PC-9 (cell line): ENCODE measurements at regions not wholly inside any gene's neighbourhood (a gene's known extent, or its start where the extent isn't known, plus 50 kb on each side); places are given as distances from the start of the nearest gene placed in this dataset.

Experiments used
- BruUV-seq: library from RNA; stranded (reverse); fragments of 400-500 nt; replicated peaks from 2 replicates; lab custom pipeline; 2021; lab: Mats Ljungman, UMichigan
- CTCF ChIA-PET: fragments of 300-600 bp; sonication (Branson Sonifier 250); formaldehyde crosslinking; loops from one replicate; lab custom pipeline; 2022; ENCODE audit warnings: antibody characterized with exemption; lab: Charles Lee
- POLR2A ChIA-PET: fragments of 300-600 bp; sonication (Branson Sonifier 250); formaldehyde crosslinking; loops from one replicate; lab custom pipeline; 2022; ENCODE audit warnings: antibody characterized with exemption; ENCODE audit not compliant: unreplicated experiment; lab: Charles Lee
- DNase-seq, 2 experiments: peaks; one replicate each; pipeline versions ENCODE4 v3.0.0 to v3.0.0-alpha.2; 2015 to 2022; ENCODE audit warnings: mixed read lengths in 1 of 2
- H2AFZ ChIP-seq: fragments of 200-600 bp; sonication (generic); 2 replicates; pipeline ENCODE4 v1.8.1; 2017; ENCODE audit warnings: antibody characterized with exemption
- H3F3A ChIP-seq: fragments of 200-600 bp; sonication (generic); 2 replicates; pipeline ENCODE4 v1.8.1; 2017; ENCODE audit warnings: antibody characterized with exemption, mild to moderate bottlenecking, low read depth; ENCODE audit not compliant: insufficient read depth
- H3K27ac ChIP-seq: fragments of 200-600 bp; sonication (generic); 2 replicates; pipeline ENCODE4 v1.6.1; 2016; ENCODE audit warnings: mixed run types
- H3K27me3 ChIP-seq: fragments of 200-600 bp; sonication (generic); 2 replicates; pipeline ENCODE4 v1.6.1; 2016; ENCODE audit warnings: low read depth, mixed run types; ENCODE audit not compliant: insufficient read depth
- H3K36me3 ChIP-seq: fragments of 200-600 bp; sonication (generic); 2 replicates; pipeline ENCODE4 v1.6.1; 2016; ENCODE audit warnings: low read depth, mixed run types
- H3K4me1 ChIP-seq: fragments of 200-600 bp; sonication (generic); replicated peaks from 2 replicates; pipeline ENCODE4 v1.6.1; 2016; ENCODE audit warnings: mixed run types; ENCODE audit not compliant: insufficient read depth
- H3K4me2 ChIP-seq: fragments of 200-600 bp; sonication (generic); 2 replicates; pipeline ENCODE4 v1.6.1; 2017; ENCODE audit warnings: mixed run types
- H3K4me3 ChIP-seq: fragments of 200-600 bp; sonication (generic); 2 replicates; pipeline ENCODE4 v1.6.1; 2016; ENCODE audit warnings: mixed run types
- H3K79me2 ChIP-seq: fragments of 200-600 bp; sonication (generic); 2 replicates; pipeline ENCODE4 v1.6.1; 2017; ENCODE audit warnings: low read depth, mixed run types
- H3K9me2 ChIP-seq: fragments of 200-600 bp; sonication (generic); 2 replicates; pipeline ENCODE4 v1.8.1; 2017; ENCODE audit warnings: mild to moderate bottlenecking; ENCODE audit not compliant: insufficient read depth
- H3K9me3 ChIP-seq: fragments of 200-600 bp; sonication (generic); 2 replicates; pipeline ENCODE4 v1.8.1; 2016; ENCODE audit warnings: low read depth; ENCODE audit not compliant: insufficient read depth
- H4K20me1 ChIP-seq: fragments of 200-600 bp; sonication (generic); 2 replicates; pipeline ENCODE4 v1.8.1; 2017; ENCODE audit not compliant: insufficient read depth
- EZH2 ChIP-seq: fragments of 200-600 bp; sonication (generic); IDR thresholded peaks from 2 replicates; pipeline ENCODE4 v1.8.0; 2017; ENCODE audit warnings: antibody characterized with exemption, low read depth
- intact Hi-C: fragments of 100-400 bp; cut with micrococcal nuclease; formaldehyde crosslinking; loops from one replicate; pipeline ENCODE4 v1.10.0; 2022; ENCODE audit not compliant: unreplicated experiment
- TF ChIP-seq, protein P1 (sequence below): fragments of 200-600 bp; sonication (generic); conservative IDR thresholded peaks from 2 replicates; pipeline ENCODE4 v1.6.1; 2017; ENCODE audit warnings: mixed run types, antibody characterized with exemption, mild to moderate bottlenecking, moderate library complexity

DNA sequence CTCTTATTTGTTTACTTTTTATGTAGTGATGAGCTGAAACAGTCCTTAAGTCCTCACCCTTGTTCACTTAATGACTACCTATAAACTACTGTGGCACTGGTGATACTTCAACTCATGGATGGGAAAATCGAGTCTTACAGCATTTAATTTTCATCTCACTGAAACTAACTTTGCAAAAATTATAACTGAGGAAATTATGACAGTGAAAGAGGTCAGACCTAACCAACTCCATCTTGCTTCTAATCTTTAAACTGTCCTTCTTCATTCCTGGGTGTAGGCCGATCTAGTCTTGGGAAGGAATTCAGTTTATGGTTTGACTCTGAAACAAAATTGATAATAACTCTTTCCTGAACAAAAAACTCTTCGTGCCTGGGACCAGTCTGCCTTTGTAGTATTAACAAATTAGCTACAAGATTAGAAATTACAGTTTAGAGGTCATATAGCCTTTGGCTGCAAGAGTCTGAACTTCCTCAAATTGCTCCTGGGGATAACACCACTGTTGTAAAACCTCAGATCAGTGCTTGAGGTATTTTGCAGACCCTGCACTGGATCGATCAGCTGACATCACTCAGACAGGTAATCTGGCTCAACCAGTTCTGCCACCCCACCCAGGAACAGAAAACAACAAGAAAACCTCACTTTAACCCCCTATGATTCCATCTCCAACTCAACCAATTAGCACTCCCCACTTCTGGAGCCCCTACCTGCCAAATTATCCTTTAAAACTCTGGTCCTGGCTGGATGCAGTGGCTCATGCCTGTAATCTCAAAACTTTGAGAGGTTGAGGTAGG, 995.7 kb upstream of the PRKX start:
- H3K4me2 ChIP-seq, result peak overlapping the region; percentile 40
- no peaks in the 10 kb centered on the region for H3K9me2 ChIP-seq
- intact Hi-C loops, result loop anchor here (5.0 kb wide), 1 partner anchor 47 kb away; no protein-coding TSS in a partner anchor
- no peaks in the 10 kb centered on the region for H3K79me2 ChIP-seq
- ChIA-PET POLR2A (interaction anchor here (0.5 to 0.7 kb wide), 2 partner anchors 70 to 678 kb away, joined by 3 to 4 read pairs; no protein-coding TSS in a partner anchor), CTCF (no interaction called here)
- BruUV-seq, result no TSS peak
- H3K27ac ChIP-seq, result peak overlapping the region; percentile 35; the same call in 1 of the 2 replicates
- H3F3A ChIP-seq, result peaks cover 4% of the 10 kb centered on the region; the same call in 1 of the 2 replicates
- H4K20me1 ChIP-seq, result no peaks in the 10 kb centered on the region
- no peaks in the 10 kb centered on the region for H3K36me3 ChIP-seq
- H3K27me3 ChIP-seq, result no peaks in the 10 kb centered on the region
- peak overlapping the region; percentile 60; the same call in 1 of the 2 replicates for H2AFZ ChIP-seq
- peak in 1 of 2 experiments; percentile 45 for DNase-seq
- H3K4me3 ChIP-seq, result no peak overlapping the region
- TF ChIP-seq, protein P1, sequence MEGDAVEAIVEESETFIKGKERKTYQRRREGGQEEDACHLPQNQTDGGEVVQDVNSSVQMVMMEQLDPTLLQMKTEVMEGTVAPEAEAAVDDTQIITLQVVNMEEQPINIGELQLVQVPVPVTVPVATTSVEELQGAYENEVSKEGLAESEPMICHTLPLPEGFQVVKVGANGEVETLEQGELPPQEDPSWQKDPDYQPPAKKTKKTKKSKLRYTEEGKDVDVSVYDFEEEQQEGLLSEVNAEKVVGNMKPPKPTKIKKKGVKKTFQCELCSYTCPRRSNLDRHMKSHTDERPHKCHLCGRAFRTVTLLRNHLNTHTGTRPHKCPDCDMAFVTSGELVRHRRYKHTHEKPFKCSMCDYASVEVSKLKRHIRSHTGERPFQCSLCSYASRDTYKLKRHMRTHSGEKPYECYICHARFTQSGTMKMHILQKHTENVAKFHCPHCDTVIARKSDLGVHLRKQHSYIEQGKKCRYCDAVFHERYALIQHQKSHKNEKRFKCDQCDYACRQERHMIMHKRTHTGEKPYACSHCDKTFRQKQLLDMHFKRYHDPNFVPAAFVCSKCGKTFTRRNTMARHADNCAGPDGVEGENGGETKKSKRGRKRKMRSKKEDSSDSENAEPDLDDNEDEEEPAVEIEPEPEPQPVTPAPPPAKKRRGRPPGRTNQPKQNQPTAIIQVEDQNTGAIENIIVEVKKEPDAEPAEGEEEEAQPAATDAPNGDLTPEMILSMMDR, result no peak
- no peak for TF ChIP-seq EZH2
- peaks cover 25% of the 10 kb centered on the region for H3K4me1 ChIP-seq
- no peaks in the 10 kb centered on the region; the same call in 1 of the 2 replicates for H3K9me3 ChIP-seq

DNA sequence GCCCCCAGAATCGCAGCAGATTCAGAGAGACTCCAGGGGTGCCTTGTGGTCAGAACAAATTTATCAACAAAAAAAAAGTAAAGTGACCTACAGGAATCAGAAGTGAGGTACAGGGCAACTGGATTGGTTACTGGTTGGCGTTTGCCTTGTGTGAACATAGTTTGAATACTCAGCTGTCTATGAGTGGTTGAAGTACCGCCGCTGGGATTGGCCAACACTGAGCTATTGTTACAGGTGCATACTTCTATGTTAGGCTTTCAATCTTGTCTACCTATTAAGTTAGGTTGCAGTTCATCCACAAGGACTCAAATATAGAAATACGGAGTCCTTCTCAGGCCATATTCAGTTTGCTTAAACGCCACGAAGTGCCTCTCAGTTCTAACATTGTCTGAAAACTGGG, 993.5 kb upstream of the PRKX start:
- Histone ChIP-seq H3K36me3 (no peaks in the 10 kb centered on the region), H3K4me3 (no peak overlapping the region), H3K9me2 (no peaks in the 10 kb centered on the region), H3K27me3 (no peaks in the 10 kb centered on the region), H3K9me3 (no peaks in the 10 kb centered on the region), H3K79me2 (no peaks in the 10 kb centered on the region), H3F3A (peaks cover 4% of the 10 kb centered on the region; the same call in 1 of the 2 replicates), H3K4me1 (peaks cover 25% of the 10 kb centered on the region), H3K27ac (no peak overlapping the region), H4K20me1 (no peaks in the 10 kb centered on the region), H3K4me2 (no peak overlapping the region), H2AFZ (no peak overlapping the region)
- DNase-seq, result no peak
- intact Hi-C loops, result loop anchor here (5.0 kb wide), 1 partner anchor 45 kb away; no protein-coding TSS in a partner anchor
- BruUV-seq, result no TSS peak
- TF ChIP-seq EZH2, result no peak
- TF ChIP-seq, protein P1, result no peak
- ChIA-PET POLR2A (no interaction called here), CTCF (no interaction called here)

DNA sequence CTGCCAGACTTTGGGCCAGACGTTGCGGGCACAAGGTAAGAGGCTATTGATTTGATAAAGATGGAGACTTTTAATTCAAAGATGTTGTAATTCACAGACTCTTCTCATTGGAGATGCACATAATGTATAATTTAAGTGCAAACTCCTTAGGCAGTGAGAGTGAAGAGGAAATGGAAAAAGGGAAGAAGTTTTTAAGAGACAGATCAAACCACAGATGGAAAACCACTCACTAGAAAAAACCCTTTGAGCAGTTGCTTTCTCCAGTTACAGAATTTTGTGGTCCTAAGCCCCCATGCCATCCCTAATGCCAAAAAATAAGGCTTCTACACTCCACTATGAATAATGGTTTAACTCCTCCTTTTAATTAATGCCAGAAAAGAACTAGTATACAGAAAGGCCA, 977.1 kb upstream of the PRKX start:
- no peak overlapping the region for H3K4me3 ChIP-seq
- no peaks in the 10 kb centered on the region for H3K4me1 ChIP-seq
- H3K4me2 ChIP-seq, result no peak overlapping the region
- H3K27ac ChIP-seq, result no peak overlapping the region
- no peak for DNase-seq
- H2AFZ ChIP-seq, result no peak overlapping the region
- BruUV-seq, result no TSS peak
- no peaks in the 10 kb centered on the region for H4K20me1 ChIP-seq
- intact Hi-C loops, result no loop called here
- no peaks in the 10 kb centered on the region for H3K27me3 ChIP-seq
- no peaks in the 10 kb centered on the region for H3F3A ChIP-seq
- CTCF ChIA-PET, result no interaction called here
- no peaks in the 10 kb centered on the region for H3K36me3 ChIP-seq
- TF ChIP-seq, protein P1, result no peak
- TF ChIP-seq EZH2, result no peak
- H3K9me2 ChIP-seq, result no peaks in the 10 kb centered on the region
- H3K9me3 ChIP-seq, result no peaks in the 10 kb centered on the region
- no peaks in the 10 kb centered on the region for H3K79me2 ChIP-seq
- POLR2A ChIA-PET, result no interaction called here
